ENCODE measurements at regions not wholly inside any gene's neighbourhood (a gene's known extent, or its start where the extent isn't known, plus 50 kb on each side); places are given as distances from the start of the nearest gene placed in this dataset.

DNA sequence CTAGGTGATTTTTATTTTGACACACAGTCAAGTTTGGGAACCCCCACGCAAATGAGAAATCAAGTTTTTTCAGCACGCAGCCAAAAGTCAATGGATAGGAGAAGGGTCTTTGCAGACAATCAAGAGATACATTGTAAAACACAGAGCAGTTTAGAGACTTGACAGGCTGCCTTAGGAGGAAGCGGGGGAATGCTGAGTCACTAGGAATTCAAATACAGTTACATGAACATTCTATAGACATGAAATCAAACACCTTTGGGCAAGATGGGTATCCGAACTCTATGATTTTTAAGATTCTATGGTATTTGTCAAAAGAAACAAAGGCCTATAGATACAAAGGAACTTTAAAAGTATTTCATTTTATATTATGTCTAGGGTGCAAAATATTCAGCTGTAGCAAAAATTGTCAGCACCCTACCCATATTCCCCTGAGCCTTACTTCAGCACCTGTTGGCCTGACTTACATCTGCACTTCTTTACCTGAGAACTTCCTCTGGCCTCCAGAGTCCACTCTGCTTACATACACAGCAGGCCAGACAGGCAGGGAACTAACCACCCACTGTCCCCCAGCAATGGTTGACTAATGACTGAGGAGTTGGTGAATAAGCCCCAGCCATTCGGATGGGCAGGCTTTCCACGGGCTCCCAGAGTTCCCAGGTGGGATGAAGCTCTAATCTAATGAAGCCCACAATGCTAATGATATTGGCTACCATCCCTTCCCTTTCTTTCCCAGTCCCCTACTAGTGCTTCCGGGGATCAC, 289.3 kb upstream of the RORA start:
- DNase-seq (ENCODE audit: low read depth) = no peak
- Histone ChIP-seq H3K4me3 (ENCODE audit: low read depth, low read length) (no peak overlapping the region), H3K36me3 (ENCODE audit: control insufficient read depth, insufficient read depth, low read length) (no peaks in the 10 kb centered on the region), H3K27me3 (ENCODE audit: control insufficient read depth, insufficient read depth, low read length) (no peaks in the 10 kb centered on the region)
- TF ChIP-seq, protein P1, sequence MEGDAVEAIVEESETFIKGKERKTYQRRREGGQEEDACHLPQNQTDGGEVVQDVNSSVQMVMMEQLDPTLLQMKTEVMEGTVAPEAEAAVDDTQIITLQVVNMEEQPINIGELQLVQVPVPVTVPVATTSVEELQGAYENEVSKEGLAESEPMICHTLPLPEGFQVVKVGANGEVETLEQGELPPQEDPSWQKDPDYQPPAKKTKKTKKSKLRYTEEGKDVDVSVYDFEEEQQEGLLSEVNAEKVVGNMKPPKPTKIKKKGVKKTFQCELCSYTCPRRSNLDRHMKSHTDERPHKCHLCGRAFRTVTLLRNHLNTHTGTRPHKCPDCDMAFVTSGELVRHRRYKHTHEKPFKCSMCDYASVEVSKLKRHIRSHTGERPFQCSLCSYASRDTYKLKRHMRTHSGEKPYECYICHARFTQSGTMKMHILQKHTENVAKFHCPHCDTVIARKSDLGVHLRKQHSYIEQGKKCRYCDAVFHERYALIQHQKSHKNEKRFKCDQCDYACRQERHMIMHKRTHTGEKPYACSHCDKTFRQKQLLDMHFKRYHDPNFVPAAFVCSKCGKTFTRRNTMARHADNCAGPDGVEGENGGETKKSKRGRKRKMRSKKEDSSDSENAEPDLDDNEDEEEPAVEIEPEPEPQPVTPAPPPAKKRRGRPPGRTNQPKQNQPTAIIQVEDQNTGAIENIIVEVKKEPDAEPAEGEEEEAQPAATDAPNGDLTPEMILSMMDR (IDR thresholded peaks at IDR 0.05; ENCODE audit: insufficient read depth, low read length, poor library complexity, severe bottlenecking) = no peak

DNA sequence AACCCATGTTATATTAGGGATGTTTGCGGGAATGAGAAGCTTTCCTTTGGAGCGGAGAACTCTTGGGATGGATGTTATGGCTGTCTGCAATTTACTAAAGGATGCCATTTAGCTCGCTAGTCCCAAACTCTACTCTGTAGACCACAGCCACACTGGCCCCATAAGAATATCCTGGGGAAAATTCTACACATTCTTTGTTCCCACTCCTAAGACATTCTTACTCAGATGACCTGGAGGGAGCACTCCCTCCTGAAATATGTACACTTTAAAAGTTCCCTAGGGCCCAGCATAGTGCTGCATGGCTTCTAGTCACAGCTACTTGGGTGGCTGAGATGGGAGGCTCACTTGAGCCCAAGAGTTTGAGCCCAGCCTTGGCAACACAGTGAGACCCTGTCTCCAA, 288.7 kb upstream of the RORA start:
- H3K36me3 ChIP-seq (ENCODE audit: control insufficient read depth, insufficient read depth, low read length) = no peaks in the 10 kb centered on the region
- H3K27me3 ChIP-seq (ENCODE audit: control insufficient read depth, insufficient read depth, low read length) = no peaks in the 10 kb centered on the region
- no peak for DNase-seq (ENCODE audit: low read depth)
- no peak overlapping the region for H3K4me3 ChIP-seq (ENCODE audit: low read depth, low read length)
- TF ChIP-seq, protein P1 (IDR thresholded peaks at IDR 0.05; ENCODE audit: insufficient read depth, low read length, poor library complexity, severe bottlenecking) = no peak

DNA sequence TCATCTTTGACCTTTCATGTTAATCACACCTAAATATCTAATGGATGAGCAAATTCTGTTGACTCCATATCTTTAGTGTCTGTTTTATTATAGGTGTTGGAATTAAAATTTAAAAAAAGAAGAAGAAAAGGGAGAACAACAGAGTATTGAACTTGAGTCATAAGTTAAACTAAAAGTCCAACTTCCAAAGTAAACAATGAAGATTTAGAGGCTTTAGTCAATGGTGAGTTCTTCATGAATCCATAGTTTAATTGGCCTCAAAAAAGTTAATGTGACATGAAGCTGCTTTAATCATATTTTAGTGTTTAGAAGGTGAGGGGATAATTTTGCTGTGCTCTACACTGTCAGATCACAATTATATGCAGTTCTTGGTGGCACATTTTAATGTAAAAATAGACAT, 288.2 kb upstream of the RORA start:
- TF ChIP-seq, protein P1 (IDR thresholded peaks at IDR 0.05; ENCODE audit: insufficient read depth, low read length, poor library complexity, severe bottlenecking) = no peak
- Histone ChIP-seq H3K27me3 (ENCODE audit: control insufficient read depth, insufficient read depth, low read length) (no peaks in the 10 kb centered on the region), H3K36me3 (ENCODE audit: control insufficient read depth, insufficient read depth, low read length) (no peaks in the 10 kb centered on the region), H3K4me3 (ENCODE audit: low read depth, low read length) (no peak overlapping the region)
- no peak for DNase-seq (ENCODE audit: low read depth)

DNA sequence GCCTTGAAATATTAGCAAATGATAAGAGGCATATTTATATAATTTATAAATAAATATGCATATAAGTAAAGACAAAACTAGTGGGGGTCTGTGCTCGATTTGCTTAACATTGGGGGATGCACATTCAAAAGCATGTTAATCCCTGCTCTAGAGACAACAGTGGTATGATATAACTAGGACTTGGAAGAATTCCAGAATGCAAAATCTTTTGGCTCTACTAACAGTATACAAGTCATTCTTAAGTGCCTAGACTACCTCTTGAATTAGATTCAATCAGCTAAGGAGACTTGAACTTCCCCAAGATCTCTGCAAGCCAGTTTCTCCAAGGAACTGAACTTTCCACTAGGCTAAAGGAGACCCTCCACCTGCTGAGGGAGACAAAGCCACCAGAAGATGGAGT, 282.7 kb upstream of the RORA start:
- H3K36me3 ChIP-seq (ENCODE audit: control insufficient read depth, insufficient read depth, low read length) = no peaks in the 10 kb centered on the region
- DNase-seq (ENCODE audit: low read depth) = no peak
- no peak overlapping the region for H3K4me3 ChIP-seq (ENCODE audit: low read depth, low read length)
- no peaks in the 10 kb centered on the region for H3K27me3 ChIP-seq (ENCODE audit: control insufficient read depth, insufficient read depth, low read length)
- TF ChIP-seq, protein P1 (IDR thresholded peaks at IDR 0.05; ENCODE audit: insufficient read depth, low read length, poor library complexity, severe bottlenecking) = no peak

DNA sequence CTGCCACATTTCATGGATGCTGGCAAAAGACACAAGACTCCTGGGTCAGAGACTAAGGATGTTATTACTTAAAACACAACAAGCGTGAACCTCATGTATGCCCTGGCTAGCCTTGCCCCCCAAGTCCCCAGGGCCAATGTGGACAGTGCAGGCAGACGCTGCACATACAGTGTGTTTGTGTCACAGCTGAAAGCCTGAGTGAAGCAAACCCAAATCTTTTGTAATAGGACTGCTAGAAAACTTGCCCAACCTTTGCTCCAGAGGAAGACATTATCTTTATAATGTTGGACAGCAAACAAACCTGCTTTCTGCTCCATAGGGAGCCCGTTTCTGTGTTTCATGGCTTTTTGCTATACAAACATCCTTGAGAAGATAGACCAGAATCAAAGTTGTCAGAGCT, 282.0 kb upstream of the RORA start:
- DNase-seq (ENCODE audit: low read depth) = no peak

More for the DNA sequence above, 282.0 kb upstream of the RORA start:
- H3K36me3 ChIP-seq (ENCODE audit: control insufficient read depth, insufficient read depth, low read length) = no peaks in the 10 kb centered on the region
- TF ChIP-seq, protein P1 (IDR thresholded peaks at IDR 0.05; ENCODE audit: insufficient read depth, low read length, poor library complexity, severe bottlenecking) = no peak
- H3K27me3 ChIP-seq (ENCODE audit: control insufficient read depth, insufficient read depth, low read length) = no peaks in the 10 kb centered on the region
- H3K4me3 ChIP-seq (ENCODE audit: low read depth, low read length) = no peak overlapping the region

Measured in kidney epithelial cell (primary cell).